K562 (cell line): ENCODE measurements at regions not wholly inside any gene's neighbourhood (a gene's known extent, or its start where the extent isn't known, plus 50 kb on each side); places are given as distances from the start of the nearest gene placed in this dataset.

Experiments
- E2F1 ChIP-seq: sonication (generic); formaldehyde crosslinking; IDR thresholded peaks from 2 replicates; pipeline ENCODE4 v1.8.1; 2023; ENCODE audit warnings: mild to moderate bottlenecking, missing genetic modification reagents, moderate library complexity
- HDAC1 ChIP-seq, 2 experiments: fragments of 450-650 bp; IDR thresholded peaks; 2 replicates each; pipeline ENCODE4 v1.6.1; 2016 to 2017; ENCODE audit warnings: inconsistent platforms in 1 of 2, mild to moderate bottlenecking in 1 of 2, moderate library complexity in 1 of 2
- UBTF ChIP-seq, 2 experiments: IDR thresholded peaks; 2 replicates each; pipeline ENCODE4 v1.6.1; 2012; ENCODE audit warnings: improper control_type of control experiment in 2 of 2, low read depth in 2 of 2, low read length in 2 of 2, borderline replicate concordance in 1 of 2
- ZNF165 ChIP-seq: fragments of 250-450 bp; sonication (Bioruptor Pico); IDR thresholded peaks from 2 replicates; pipeline ENCODE4 v1.4.0; 2020; ENCODE audit warnings: borderline replicate concordance
- ZNF184 ChIP-seq: sonication (generic); formaldehyde crosslinking; IDR thresholded peaks from 2 replicates; pipeline ENCODE4 v1.5.0; 2020; ENCODE audit warnings: missing genetic modification reagents
- TF ChIP-seq, protein P1 (sequence below), 2 experiments: fragments of 150-350 bp in 1 of 2; IDR thresholded peaks; 2 replicates each; pipeline ENCODE4 v1.6.1; 2012 to 2016; ENCODE audit warnings: low read depth in 2 of 2, low read length in 2 of 2, mild to moderate bottlenecking in 1 of 2, moderate library complexity in 1 of 2

DNA sequence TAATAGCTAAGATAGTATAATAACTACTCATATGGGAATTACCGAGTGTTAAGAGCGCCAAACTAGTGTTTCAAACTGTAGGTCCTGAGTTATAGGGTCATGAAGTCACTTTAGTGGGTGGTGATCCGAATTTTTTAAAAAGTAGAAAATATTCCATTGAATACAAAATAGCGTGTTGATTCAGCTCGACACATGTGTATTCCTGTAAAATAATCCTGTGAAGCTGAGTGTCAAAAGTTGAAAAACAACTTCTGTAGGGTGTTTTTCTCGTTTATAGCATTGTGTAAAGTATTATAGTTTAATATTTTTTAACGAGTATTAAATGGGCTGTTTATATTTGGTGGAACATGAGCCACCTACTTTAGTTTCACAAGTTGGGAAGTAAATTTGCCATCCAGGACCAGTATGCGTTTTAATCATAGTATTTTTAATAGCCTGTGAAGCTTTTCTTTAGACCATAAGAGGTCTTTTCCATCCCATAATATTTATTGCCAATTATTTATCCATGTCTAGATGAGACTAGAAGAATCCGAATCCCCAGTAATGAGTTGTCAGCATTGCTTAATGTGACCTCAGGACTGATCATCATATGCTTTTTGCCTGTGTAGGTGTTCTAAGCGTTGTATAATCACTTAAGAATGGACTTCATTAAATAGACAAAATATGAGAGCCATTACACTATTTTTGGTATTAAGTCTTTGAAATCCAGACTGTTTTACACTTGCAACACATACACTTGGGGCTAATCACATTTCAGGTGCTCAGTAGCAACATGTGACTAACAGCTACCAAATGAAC lies 84.1 kb downstream of the PTPDC1 start (continued):
- TF ChIP-seq, protein P1, sequence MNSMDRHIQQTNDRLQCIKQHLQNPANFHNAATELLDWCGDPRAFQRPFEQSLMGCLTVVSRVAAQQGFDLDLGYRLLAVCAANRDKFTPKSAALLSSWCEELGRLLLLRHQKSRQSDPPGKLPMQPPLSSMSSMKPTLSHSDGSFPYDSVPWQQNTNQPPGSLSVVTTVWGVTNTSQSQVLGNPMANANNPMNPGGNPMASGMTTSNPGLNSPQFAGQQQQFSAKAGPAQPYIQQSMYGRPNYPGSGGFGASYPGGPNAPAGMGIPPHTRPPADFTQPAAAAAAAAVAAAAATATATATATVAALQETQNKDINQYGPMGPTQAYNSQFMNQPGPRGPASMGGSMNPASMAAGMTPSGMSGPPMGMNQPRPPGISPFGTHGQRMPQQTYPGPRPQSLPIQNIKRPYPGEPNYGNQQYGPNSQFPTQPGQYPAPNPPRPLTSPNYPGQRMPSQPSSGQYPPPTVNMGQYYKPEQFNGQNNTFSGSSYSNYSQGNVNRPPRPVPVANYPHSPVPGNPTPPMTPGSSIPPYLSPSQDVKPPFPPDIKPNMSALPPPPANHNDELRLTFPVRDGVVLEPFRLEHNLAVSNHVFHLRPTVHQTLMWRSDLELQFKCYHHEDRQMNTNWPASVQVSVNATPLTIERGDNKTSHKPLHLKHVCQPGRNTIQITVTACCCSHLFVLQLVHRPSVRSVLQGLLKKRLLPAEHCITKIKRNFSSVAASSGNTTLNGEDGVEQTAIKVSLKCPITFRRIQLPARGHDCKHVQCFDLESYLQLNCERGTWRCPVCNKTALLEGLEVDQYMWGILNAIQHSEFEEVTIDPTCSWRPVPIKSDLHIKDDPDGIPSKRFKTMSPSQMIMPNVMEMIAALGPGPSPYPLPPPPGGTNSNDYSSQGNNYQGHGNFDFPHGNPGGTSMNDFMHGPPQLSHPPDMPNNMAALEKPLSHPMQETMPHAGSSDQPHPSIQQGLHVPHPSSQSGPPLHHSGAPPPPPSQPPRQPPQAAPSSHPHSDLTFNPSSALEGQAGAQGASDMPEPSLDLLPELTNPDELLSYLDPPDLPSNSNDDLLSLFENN (IDR thresholded peaks at IDR 0.05; ENCODE audit: low read depth in 2 of 2, low read length in 2 of 2), result no peak
- no peak for TF ChIP-seq E2F1 (CRISPR knock-in tag)
- no peak for TF ChIP-seq ZNF165 (CRISPR knock-in tag)
- 0 out of 4 replicates have a peak, but pooled peaks of 1 of the 2 experiments have one; percentile 16 for TF ChIP-seq HDAC1 (IDR thresholded peaks at IDR 0.05)
- no peak for TF ChIP-seq UBTF (IDR thresholded peaks at IDR 0.05; ENCODE audit: borderline replicate concordance in 1 of 2, low read depth in 2 of 2, low read length in 2 of 2)
- TF ChIP-seq ZNF184 (CRISPR knock-in tag), result no peak
